HG02884 (cell line): ENCODE measurements at regions not wholly inside any gene's neighbourhood (a gene's known extent, or its start where the extent isn't known, plus 50 kb on each side); places are given as distances from the start of the nearest gene placed in this dataset.

ENCODE experiments used
- ATAC-seq: cut with Tn5 transposase; IDR thresholded peaks from one replicate; pipeline ENCODE4 v1.9.1; 2021; ENCODE audit warnings: mild to moderate bottlenecking, moderate library complexity; ENCODE audit not compliant: unreplicated experiment

DNA sequence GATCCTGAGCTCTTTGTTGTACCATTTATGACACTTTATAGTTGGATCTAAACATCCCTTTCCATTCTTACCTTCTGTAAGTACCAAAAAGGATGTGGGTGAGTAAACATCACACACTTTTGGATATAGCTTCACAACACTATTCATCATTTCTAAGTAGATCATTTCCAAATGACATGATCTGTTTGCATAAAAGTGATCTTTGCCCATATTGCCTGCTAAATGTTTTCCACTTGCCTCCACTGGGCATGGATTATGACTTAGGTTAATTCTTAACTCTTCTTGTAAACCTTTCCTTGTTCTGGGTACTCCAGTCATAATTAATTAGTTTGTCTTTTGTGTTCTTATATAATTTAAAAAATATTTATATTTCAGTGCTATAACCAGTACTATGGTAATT lies 244.9 kb upstream of the AGA start:
- ATAC-seq, result no peak

DNA sequence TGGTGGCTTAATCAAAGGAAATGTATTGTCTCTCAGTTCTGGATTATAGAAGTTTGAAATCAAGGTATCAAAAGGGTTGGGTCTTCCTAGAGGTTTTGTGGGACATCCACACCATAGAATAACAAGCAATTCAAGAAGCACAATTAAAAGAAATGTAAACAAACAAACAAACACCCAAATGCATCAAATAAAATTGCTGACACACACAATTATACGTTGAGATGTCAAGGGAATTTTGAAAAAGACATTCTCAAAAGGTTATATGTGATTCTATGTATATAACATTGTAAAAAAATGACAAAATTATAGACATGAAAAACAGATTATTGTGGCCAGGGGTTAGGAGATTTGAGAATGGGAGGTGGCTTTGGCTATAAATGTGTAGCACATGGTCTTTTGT lies 250.7 kb upstream of the AGA start:
- ATAC-seq, result no peak

DNA sequence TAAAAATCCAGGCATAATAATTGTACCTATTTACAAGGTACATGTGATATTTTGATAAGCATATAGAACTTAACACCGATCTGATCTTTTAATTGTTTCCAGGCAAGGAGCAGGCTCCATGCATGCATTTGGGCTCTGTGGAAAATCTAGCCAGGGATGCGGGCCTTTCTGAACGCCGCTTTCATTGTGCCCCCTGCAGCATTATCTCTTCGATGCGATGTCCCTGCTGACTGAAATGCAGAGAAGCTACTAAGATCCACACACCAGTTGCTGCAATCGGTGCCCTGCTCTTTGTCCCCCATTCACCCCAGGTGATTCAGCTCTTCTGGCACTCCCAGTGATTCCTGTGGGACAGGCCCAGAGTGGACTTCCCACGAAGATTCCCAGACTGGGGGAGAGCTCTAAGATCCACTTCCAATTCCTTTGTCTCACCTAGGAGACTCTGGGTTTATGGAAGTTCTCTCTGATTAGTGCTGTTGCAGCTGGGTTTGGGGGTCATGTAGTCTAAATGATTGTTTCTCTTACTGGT lies 254.3 kb upstream of the AGA start:
- ATAC-seq, result no peak

DNA sequence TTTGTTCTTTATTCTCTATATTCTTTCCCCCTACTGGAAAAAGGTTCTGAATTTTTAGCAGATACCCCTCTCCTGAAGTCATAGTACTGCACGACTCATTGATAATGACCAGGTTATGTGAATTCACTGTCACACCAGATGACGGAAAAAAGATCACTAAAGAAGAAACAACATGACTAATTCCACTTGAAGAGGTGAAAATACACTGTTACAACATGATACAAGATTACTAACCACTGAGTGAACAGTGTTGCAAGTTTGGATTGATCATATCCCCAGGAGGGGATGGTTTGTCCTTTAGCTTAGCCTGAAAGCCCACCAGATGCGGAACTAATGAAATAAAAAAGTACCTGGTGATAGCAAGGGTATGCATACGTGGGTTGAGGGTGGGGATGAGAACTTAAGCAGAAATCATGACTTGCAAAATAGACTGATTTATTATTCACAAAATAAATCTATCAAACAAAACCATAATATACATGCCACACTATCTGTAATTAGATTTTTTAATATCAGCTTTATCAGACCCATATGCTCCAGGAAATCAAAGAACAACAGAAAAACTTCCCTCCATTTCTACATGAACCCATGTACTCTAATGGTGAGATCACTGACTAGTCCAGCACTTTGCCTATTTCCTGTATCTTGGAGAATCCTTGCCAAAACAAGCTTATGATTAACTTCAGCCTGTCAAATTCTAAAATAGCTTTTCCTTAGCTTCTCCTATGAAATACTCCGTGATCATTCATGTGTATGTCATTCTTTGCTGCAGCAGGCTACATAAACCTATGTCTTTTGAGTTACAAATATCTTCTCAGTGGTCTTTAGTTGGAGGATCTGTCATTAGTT lies 257.4 kb upstream of the AGA start:
- no peak for ATAC-seq

DNA sequence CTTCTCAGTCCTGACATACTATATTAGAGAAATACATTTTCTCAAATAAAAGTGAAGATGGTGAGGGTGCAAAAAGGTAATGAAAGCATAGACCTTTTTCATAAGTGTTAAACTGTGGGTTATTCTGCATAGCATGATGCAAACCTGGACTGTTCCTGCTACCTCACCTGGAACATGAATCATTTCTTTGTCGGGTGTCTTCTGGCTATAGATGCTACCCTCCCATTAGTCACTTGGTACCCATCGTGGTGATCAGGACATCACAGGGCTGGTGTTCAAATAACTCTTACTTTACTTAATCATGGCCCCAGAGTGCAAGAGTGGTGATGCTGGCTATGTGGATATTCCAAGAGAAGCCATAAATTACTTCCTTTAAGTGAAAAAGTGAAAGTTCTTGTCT lies 264.7 kb upstream of the AGA start:
- no peak for ATAC-seq

DNA sequence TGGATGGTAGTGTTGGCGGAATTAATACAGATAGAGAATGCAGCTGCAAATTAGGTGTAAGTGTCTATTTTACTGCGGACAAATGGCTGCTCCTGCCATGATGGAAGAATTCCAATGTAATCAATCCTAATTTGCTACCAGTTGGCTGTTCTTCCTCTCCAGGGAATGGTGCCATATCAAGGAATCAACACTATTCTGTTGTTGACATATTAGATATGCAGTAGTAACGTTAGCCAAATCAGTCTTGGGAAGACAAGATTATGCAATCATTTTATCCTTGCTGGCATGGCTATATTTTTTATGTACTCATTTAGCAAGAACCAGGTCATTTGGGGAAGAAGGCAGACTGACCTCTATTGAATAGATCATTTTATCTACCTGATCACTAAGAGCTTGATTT lies 271.2 kb upstream of the AGA start:
- ATAC-seq, result no peak

DNA sequence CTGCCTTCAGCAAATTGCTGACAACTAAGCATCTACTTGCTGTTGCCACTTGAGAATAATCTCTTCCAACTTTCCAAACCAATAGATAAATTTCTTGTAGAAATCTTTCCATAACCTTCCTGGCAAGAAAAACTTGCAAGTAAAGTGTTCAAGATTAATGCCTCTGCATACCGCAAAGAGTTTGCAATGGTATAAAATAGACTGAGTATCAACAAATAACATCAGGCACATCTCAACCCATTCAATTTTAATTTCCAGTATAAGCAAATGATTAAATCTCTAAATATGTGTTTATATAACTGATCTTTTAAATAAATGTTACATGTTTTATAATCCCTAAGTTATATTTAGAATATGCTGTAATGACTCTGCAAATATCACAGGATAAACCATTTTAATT lies 275.2 kb upstream of the AGA start:
- ATAC-seq, result no peak

DNA sequence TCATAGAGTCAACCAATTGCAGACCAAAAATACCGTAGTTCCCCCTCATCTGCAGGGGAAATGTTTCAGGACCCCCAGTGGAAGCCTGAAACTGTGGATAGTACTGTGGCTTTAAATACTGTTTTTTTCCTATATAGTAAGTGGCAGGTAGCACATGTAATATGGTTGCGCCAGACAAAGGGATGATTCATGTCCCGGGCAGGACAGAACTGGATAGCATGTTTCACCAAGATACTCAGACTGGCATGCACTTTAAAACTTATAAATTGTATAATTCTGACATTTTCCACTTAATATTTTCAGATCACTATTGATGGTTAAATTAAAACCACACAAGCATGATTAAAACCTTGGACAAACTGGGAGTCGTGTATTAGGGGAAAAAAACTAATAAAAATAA lies 276.3 kb upstream of the AGA start:
- no peak for ATAC-seq

DNA sequence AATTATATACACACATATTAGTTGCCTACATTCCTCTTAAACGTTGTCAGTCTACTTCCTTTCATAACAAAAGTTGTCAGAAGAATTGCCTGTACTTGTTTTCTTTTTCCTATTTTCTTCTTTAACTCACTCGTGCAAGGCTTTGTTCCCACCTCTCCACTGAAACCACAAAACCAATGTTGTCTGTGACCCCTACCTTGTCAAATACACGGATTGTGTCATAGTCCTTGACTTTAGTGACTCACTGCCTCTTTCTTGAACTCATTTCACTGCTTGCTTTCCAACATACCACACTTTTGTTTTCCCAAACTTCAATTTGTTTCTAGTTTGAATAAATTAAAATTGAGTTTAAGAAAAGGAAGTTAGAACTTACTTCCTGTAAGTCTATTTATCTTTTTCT lies 283.9 kb upstream of the AGA start:
- no peak for ATAC-seq

DNA sequence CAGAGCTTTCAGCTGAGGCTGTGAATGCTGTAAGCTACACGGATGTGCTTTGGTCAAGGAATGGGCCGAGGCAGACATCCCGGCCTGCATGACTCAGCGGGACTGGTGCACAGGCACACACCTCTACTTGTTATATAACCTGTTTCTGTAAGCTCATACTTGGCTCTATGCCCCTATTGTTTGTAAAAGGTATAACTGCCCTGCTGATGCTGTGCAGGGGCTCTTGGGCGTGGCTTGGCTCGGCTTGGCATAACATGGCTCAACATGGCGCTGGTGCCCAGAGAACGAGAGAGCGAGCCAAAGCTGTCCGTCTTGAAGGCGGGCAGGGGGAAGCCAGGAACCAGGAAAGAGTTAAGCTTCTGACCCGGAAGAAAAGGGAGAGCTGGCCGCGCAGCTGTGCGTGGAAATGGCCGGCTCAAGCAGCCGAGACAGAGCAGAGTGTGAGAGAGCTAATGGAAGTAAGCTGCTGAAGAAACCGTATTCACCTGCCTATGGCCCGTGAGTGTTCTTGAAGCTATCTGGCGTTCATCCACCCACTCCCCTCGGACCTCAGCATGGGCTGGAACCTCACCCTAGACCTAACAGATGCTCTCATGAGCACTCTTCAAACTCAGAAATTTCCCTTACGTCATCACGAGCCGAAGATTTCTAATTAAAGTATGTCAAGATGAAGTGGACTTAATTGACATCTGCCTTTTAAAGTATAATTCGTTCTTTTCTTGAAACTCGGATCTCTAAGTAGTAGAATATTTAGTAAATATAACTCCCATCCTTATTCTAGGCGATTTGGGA lies 286.3 kb upstream of the AGA start:
- no peak for ATAC-seq

DNA sequence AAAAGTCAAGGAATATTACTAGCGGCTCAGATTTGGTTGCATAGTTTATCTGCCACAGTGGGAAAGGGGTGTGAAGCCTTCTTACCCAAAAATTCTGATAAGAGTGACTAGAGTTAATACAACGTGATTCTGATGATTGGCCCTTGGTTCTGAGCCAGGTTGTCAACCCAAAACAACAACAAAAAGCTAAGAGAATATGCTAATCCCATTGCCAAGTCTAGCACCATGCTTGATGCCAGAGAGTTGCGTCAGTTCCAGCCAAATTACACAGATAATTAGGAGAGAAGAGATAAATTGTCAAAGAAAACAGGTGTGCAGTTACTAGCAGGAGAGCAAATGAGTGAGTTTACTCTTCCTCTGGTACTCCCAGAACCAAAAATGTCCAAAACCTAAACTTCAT lies 287.4 kb upstream of the AGA start:
- no peak for ATAC-seq

DNA sequence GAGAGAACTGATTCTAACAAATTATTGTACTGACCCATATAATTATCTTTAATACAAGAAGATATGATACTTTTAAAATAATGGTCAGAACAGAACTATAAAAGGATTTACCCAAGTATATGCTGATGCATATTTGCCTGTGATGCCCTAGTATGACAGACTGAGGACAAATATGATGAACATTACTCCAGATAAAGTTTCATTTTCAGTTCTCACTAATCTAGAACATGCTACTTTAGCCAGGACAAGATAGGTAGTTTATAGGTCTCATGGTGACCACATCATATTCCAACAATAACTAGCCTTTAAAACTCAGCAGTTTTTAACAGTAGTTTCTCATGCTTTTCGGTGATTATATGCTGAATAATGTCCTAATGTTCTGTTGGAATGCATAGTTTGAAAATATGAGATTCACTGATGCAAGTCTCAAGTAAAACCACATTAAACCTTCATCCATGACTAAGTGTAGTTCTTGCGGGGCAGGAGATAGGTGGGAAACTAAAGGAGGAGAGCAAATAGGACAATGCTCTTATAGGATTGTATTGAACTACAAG lies 295.2 kb upstream of the AGA start:
- no peak for ATAC-seq

DNA sequence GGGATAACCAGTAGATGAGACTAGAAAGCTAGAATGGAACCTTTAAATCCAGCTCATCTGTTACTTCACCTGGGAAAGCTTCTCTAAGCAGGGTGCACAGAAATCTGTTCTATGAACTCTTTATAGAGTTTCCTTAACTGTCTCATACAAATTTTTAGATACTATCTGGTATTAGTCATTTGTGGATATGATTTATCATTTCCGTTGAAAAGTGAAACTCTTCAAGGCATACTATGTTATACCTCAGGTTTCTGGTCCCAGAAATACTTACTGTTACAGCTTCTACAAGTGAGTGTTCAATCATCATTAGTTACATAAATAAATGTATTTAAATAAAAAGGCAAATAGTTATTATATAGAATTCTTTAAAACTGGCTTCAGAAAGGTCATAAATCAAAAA lies 298.3 kb upstream of the AGA start:
- ATAC-seq, result peak; percentile 77

DNA sequence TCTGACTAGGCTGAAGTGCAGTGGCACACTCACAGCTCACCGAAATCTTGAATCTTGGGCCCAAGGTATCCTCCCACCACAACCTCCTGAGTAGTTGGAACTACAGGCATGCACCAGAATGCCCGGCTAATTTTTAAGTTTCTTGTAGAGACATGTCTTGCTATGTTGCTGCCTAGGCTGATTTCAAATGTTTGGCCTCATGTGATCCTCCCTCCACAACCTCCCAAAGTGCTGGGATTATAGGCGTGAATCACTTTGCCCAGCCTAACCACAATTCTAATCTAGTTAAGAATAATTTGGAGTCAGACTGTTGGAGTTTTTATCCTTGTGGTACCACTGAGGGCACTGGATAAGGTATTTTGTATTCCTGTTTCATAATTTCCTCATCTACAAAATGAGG lies 317.5 kb upstream of the AGA start:
- no peak for ATAC-seq

DNA sequence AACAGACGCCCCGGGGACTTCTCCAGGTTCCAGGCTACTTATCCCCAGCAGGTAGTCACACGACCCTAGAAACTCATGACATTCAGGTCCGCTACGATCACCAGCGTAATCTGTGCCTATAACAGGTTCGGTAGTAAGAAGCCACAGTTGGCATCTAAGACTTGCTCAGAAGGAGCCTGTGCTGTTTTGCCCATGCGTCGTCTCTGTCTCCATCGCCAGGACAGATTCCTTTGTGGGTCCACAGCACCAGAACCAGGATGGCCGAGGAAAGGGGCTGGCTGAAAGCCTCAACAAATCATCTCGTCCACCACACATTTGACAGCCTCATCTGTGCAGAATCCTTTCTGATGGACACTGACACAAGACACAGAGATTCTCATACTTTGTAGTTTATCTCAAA lies 319.5 kb upstream of the AGA start:
- no peak for ATAC-seq

DNA sequence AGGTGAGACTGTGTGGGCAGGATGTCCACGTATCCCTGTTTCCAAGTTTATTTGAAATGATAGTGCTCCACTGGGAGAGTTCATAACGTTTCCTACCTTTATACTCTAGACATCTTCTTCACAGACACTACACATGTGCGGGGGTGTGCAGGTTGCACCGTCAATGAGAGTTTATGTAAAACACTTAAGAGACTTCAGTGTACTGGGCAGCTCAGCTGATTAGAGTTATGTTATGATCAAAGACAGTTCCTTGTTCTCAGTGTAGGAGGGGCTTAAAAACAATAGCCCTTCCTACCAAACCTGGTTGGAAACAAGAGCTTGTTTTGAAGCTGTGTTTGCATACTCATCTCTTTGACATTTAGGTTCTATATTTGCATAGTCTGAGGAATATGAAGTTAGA lies 326.9 kb upstream of the AGA start:
- no peak for ATAC-seq

DNA sequence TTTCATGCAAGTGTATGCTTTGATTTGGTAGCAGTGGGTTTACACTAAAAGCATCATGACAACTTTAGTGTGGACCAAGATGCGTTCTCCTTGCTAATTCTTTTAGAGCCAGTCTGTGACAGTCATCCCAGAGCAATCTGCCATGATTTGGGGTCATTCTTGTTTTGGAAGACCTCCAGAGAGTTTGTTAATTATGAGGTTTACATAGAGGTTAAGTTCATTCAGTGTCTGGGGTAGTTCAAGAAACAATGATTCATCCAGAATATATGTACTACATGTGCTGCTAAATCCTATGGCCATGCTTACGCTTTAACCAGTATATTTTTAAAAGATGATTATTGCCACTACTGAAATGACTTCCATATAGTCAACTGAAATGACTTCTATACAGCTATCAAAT lies 328.5 kb upstream of the AGA start:
- ATAC-seq, result no peak

DNA sequence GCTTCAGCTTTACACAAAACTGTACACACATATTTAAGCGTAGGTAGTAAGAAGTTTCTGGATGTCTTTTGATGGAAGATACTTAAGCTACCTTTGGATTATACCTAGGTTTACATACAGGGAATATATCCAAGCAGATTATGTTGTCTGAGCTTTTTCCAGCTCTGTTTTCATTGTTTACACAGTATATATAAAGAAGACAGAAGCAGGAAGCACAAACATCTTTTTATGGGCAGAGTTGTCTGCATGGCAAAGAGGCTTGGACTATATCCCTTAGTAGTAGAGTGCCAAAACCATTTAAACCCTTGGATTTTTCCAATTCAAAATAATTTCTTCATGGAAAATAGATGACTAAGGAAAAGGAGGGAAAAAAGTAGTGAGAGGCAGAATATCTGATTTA lies 329.4 kb upstream of the AGA start:
- no peak for ATAC-seq

DNA sequence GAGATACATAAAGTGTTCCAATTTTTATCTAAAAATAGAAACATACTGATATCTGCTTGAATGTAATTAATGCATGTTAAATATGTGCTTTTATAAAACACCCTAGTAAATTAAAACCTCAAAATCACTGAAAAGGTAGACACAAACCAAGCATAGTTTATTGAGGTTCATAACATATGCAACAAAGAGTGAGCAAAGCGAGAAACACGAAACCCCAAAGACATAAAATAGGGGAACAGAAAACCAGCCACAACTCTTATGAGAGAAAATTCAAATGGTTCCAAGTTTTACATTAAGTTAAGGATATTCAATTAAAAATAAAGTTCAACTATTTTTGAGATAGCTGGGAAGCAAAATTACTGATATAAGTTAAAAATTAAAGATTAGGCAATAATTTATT lies 336.4 kb upstream of the AGA start:
- no peak for ATAC-seq

DNA sequence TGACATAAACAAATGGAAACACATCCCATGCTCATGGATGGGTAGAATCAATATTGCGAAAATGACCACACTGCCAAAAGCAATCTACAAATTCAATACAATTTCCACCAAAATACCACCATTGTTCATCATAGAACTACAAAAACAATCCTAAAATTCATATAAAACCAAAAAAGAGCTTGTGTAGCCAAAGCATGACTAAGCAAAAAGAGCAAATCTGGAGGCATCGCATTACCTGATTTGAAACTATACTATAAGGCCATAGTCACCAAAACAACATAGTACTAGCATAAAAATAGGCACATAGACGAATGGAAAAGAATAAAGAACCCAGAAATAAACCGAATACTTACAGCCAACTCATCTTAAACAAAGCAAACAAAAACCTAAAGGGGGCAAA lies 342.8 kb upstream of the AGA start:
- no peak for ATAC-seq

DNA sequence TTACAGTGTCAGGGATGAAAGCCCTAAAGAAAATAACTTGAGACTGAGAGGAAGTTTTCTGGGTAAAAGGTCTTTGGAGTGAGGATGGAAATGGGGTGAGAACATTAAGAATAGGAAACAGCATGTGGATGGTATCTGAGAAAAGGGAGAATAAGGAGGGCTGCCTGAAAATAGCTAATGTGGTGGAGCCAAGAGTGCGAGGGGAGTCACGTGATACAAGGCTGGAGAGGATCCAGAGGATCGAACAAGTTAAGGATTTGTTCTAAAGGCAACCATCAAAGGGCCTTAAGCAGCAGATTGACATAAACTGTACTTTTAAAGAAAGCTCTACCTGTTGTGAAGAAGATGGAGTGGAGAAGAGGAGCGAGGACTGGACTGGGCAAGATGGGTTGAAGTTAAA lies 347.4 kb upstream of the AGA start:
- ATAC-seq, result no peak

DNA sequence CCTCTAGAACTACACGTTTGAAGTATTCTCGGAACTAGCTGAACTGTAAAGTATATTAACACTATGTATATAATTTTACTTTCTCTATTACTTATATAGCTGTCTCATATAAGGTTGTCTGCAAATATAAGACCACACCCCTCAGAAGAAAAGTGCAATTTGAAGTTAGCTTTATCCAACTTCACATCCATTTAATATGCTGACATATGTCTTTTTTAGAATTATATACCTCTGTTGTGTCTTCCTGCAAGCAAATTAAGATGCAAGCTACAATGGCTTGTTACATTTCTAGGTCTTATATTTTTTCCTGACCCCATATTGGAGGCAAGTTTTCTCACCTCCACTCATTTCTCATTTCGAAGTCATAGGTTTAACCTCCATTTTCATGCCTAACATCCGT lies 349.0 kb upstream of the AGA start:
- ATAC-seq, result no peak
